GM19025 (cell line): ENCODE measurements at regions not wholly inside any gene's neighbourhood (a gene's known extent, or its start where the extent isn't known, plus 50 kb on each side); places are given as distances from the start of the nearest gene placed in this dataset.
"Not testable (repeated sequence)": the region's sequence is repeated elsewhere in the genome, so short reads cannot be mapped to it uniquely, and the experiment has no call there.

Experiments used
- ATAC-seq: cut with Tn5 transposase; IDR thresholded peaks from one replicate; pipeline ENCODE4 v1.9.1; 2021; ENCODE audit warnings: mild to moderate bottlenecking, low read depth, moderate library complexity; ENCODE audit not compliant: unreplicated experiment

DNA sequence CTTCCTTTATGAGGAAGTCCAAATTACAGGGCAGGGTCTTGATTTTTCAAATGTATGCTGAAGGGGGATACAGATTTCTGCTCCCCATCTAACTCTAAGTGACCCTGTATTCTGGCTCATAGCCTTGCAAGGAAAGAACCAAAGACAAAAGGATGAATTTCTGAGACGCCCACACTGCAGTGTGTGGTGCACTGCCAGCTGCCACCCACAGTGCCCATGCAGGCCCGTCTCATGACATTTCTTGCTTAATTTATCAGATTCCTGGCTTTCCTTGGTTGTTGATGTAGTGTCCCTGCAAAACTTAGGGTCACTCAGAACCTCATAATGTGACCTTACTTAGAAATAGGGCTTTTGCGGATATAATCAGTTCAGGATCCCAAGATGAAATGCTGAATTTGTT lies 68.0 kb downstream of the CBLN4 start:
- no peak for ATAC-seq

DNA sequence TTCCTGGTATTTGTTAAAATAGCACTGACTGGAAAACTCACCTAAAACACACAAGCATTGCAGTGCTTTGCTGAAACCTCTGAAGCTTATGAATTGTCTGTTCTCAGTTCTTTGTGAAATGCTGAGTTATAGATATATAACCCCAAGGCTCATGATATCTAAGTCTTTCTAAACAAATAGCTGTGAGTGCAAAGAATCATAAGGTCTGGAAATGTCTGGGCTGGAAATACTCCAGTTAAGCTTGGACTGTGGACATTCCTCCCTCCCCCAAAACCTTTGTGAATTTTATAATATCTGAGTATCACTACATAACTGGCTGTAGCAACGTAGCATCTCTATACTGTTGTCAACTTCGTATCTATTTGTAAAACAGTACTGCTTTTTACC lies 69.1 kb downstream of the CBLN4 start:
- no peak for ATAC-seq

DNA sequence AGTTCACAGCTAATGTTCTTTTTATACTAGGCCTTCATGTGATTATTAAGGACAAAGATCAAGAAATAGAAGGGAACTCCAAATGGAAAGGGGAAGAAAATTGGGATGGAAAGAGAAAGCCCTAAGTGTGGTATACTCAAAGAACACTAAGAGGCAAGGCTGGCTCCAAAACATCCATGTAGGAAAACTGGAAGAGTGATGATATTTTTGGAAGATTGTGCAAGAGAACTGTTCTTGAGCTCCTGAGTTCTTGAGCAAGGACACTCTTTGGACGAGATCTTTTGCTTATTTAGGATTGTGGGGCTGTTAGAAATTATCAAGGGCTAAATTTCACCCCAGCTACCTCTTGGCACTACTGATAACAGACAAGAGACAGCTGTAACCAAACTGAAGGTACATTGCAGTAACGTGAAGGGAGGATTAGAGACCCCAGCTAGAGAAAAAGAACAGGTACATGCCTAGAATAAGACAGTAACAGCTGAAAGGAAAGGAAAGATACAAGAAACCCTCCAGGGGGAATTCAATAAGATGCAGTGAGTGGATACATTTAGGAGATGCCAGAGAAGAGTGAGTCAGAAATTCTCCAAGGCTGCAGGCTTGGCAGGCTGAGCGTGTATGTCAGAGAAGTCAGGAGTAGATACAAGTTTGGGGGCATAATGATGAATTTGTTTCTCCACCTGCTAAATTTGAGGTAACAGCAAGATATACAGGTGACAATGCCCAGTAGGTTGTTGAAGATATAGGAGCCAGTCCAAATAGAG lies 69.7 kb downstream of the CBLN4 start:
- no peak for ATAC-seq

DNA sequence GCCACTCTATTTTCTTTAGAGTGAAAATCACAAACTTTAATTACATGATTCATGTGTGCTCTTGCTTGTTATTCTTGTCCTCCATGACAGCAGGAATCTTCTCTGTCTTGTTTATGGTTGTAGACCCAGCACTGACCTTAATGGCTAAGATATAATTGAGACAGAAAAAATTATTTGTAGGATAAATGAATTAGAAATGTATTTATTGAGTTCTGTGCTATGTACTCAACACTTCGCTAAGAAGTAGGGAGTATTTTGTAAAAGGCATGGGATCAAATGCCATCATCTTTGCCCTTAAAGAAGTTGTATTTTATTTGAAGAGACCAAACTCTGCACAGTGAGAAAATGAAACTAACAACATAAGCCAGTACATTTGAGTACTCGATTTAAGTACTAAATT lies 71.2 kb downstream of the CBLN4 start:
- ATAC-seq = no peak

DNA sequence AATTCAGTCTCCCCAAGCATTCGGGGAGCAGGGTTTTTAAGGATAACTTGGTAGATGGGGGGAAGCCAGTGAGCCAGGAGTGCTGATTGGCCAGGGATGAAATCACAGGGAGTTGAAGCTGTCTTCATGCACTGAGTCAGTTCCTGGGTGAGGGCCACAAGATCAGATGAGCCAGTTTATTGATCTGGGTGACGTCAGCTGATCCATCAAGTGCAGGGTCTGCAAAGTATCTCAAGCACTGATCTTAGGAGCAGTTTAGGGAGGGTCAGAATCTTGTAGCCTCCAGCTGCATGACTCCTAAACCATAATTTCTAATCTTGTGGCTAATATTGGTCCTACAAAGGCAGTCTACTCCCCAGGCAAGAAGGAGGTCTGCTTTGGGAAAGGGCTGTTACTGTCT lies 74.4 kb downstream of the CBLN4 start:
- not testable (repeated sequence) for ATAC-seq

DNA sequence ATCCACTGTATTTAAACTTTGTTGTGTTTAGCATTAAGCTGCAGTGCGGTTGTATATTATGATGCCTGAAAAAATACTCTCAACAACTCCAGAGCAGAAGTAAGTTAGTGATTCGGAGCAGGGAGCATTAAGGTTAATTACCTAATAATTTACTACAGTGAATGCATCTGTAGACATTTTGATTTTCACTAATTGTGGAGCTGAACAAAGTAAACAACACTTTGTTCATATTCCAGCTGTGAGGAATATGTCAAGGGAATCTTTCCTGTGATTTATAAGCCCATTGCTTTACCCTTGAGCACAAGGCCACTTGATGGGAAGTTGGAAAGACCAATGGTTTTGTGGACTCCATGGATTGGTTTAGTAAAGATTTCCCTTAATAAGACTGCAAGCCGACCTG lies 77.1 kb downstream of the CBLN4 start:
- ATAC-seq = no peak

DNA sequence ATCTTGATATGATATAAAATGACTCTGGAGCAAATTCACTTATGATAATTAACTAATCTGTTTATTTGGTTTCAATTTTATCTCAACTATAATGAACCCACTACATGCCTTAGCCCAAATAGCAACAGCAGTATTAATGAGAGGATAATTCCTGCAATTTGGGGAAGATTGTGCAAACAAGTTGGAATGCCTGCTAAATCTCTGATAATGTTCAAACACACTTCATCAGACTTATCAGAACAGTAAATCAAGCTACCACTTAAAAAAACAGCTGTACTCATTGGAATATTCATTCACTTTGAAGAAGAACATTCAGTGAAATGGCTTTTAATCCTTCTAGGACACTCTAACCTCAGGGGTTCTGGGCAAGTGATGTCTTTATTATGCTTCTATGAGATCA lies 85.4 kb downstream of the CBLN4 start:
- no peak for ATAC-seq

DNA sequence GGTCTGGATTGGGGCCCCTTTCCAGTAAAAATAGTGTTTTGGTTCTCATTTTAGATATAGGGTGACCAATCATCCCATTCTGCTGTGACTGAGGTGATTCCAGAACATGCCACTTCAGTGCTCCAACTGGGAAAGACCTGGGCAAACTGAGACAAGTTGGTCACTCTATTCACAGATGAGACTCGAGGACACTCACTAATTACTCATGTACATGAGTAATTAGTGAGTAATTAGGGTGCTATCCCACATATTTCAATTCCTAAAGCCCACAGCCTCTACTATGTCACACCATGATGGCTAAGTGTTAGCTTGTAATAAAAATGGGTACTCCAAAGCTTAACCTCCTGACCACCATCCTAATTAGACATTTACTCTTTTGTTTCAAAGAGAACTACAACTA lies 86.0 kb downstream of the CBLN4 start:
- ATAC-seq = no peak

DNA sequence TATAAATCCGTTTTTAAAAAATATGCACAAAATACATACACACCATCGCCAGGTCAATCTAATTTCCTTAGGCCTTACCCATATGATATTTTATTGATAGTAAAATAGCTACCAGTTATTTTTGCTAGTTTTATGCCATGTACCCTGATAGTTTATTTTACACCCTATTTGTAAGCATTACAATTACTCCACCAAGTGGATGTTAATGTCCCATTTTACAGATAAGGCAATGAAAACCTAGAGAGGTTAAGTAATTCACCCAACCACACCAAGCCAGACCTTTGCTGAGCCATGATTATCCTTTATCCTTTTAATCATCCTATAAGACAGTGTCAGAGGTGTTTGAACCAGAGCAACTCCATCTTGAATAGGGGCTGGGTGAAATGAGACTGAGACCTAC lies 86.8 kb downstream of the CBLN4 start:
- ATAC-seq = no peak

DNA sequence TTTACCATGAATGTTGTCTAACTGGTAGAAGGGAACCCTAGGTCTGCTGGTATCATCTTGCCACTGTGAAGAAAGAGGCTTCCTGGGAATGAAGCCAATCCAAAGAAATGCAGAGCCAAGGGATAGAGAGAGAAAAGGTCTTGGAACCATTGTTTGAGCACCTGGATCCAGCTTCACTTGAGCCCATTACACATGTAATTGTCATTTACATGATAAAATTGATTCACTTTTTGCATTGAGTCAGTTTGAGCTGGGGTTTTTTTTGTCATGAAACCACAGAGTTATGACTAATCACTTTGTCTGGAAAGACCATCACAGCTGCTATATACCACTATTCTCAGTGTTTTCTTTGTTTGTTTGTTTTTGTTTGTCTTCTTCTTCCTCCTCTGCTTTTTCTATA lies 112.3 kb downstream of the CBLN4 start:
- no peak for ATAC-seq

DNA sequence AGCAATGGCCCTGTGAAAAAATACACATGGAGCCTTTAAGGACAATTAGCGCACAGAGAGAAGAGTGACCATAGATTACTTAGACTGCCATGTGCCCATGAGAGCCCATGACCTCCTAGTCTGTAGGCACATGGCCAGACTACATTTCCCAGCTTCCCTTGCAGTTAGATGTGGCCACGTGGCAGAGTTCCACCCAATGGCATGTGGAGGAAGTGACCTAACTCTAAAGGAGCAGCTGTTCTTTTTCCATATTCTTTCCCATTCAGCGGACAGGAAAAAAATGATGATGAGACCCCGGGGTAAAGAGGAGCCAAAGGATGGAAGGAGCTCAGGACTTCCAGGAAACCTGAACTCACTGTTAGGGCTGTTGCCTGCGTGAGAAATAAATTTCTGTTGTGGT lies 116.6 kb downstream of the CBLN4 start:
- no peak for ATAC-seq

DNA sequence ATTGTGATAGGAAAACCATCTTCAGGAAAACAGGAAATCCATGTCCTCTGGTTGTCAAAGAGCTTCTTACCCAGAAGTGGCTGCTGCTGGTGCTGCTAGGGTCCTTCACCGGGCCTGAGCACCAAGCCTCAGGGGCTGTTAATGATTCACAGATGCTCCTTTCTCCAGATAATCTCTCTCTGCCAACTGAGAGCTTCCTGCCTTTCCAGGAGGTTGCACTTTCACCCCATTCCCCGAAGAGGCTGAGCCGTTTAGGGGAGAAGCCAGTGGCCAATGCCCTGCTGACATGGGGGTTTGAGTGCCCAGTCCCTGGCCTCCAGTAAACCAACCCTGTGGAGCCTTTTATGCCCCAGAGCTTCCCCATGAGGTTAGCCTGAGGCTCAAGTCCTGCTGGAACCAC lies 122.4 kb downstream of the CBLN4 start:
- ATAC-seq = no peak

DNA sequence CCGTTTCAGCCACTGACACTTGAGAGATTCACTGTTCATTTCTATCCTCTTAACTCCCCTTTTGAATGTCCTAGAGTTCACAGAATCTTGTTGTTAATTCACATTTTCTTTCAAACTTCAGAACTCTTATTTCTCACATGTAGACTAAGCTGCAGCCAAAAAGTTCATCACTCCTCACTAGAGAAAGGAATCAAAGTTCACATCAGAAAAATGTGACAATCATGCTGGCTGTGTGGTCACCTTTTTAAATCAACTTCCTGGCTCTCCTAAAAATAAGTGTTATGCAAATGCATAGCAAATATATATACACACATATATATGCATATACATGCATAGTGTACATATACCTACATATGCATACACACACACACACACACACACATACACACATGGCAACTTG lies 123.0 kb downstream of the CBLN4 start:
- ATAC-seq = no peak

DNA sequence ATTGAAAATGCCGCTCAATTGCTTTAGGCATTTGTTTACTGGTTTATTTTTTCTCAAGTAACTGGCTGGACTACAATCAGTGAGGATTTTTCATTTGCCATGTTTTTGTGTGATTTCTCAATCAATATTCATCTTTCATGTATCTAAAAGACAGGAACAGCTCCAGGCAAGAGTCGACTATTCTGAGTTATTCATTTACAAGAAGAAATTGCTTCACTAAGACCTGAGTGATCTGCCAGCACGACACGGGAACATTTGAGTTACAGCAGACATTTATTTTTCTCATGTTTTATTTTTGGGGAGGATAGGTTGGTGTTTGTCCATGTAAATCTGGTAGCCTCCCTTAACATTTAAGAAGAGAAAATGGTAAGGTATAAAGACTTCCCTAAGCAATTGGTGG lies 124.1 kb downstream of the CBLN4 start:
- no peak for ATAC-seq

DNA sequence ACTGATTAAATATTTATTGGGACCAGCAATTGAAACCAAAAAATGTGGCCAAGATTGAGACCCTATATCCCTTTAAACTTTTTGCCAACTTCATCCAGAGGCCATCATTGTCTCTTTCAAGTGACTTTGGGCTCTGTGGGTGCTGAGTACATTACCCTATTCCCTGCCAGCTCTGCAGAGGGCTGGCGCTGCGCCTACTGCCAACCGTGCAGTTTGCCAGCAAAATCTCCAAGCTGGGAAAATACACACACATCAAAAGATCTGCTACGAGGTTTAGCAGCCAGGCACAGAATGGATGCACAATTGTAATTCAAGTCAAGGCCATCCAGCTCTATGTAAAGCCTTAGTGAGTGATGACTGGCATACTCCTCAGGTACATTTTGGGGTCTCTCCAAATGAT lies 125.0 kb downstream of the CBLN4 start:
- ATAC-seq = no peak

DNA sequence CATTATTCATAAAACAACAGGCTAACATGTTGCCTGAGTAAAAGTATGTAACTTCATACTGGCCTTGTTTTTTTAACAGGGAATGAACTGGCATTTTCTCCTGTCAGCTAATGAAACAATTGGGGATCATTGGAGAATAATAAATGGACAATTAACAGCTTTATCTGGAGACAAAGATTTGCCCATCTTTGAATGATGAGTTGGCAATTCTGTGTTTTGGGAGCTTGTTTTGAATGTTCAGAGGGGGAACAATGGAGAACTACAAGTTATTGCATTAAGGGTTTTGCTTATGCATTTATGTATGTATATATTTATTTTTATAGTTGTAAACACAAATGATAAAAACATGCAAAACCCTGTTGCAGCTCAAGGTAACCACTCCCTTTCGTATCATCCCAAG lies 150.3 kb downstream of the CBLN4 start:
- ATAC-seq = no peak

DNA sequence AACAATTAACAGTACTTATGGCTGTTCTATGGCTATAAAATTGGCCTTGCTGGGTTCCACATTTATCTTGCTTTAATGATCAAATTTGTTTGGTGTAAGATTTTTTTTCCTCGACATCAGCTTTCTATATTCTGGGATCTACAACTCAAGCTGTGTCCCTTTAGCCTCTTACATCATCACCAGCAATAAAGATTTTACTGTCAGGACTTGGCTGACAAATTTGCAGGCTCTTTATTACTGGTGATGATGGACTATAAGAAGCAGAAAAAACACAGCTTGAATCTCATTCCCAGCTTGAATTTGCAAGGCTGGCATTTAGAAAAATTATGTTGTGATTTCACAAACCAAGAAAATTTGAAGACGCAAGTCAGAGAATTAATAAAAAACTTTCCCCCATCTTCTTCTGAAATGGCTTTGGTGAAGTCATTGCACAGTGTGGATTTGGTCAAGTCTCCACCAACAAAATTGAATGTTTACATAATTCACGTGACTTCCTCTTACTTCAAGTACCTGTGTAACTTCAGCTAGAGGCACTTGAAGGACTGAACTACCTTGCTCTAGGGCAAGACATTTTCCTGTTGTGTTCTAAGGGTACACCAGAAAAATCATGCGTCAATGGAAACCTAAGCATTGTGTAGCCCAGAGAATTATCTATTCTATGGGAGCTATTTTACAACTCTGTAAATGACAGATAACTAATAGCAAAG lies 175.0 kb downstream of the CBLN4 start:
- no peak for ATAC-seq

DNA sequence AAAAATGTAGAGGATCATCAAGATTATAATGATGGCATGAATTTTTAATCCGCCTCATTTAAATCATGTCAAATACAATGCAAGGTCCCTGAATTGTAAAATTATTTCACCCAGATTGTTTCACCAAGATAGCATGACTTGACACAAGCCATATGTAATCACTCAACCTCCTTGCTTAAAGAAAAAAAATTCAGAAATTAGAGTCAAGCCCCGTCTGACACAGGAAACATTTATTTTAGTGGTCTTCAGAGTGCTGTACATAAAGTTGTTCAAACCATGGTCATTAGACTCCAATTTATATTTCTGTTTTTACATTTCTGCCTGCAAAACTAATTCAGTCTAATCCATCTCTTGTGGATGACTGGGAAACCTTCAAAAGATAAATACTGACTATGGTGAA lies 200.2 kb downstream of the CBLN4 start:
- ATAC-seq = no peak

DNA sequence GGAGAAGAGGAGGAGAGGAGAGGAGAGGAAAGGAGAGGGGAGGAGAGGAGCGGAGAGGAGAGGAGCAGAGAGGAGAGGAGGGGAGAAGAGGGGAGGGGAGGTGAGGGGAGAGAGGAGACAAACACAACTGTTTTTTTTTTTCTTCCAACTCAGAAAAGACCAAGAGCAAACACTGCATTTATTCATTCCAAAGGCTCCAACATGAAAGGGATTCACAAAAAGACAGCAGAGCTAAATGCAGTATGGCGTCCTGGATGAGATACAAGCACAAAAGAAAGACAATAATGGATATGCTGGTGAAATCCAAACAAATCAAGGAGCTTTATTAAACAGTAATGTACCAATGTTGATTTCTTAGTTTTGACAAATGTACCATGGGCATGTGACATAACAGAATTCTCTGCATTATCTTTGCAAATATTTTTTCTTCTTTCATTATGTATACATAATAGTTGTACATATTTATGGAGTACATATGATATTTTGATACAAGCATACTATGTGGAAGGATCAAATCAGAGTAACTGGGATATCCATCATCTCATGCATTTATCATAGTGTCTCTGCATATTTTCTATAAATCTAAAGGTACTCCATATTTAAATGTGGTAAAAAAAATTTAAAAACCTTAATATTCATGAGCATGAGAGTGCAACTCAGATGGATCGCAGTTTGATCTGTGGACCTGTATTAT lies 204.6 kb downstream of the CBLN4 start:
- ATAC-seq = no peak

DNA sequence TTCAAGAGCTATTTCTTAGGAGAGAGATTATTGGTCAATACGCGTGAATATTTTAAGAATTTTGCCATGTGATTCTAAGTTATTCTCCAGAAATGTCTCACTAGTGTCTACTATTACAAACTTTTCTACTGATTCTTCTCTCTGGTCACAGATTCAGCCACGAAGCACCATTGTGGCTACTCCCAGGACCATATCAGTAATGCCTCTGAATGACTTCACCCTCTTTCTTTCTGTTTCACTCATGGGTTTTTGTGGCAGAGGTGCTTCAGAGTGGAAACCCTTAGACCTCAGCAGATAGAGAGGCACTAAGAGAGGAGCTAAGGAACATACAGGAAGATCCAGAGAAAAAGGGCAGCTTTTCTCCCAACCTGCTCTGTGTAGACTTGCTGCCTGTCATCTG lies 211.3 kb downstream of the CBLN4 start:
- ATAC-seq = no peak

DNA sequence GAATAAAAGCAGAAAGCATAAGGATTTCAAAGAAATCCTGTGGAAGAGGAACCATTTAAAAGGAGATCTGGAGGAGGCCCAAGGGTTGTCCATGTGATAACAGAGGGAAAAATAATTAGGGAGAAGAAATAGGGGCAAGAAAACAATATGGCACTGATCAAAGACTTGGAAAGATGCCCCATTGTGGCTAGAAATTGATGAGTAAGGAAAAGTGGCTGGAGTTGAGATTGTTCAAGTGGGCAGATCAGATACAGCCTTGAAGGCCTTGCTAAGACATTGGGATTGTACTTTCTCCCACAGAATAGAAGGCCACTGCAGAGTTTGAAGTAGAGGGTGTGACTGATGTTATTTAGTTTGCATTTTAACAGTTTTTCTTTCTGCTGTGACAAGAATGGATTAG lies 213.3 kb downstream of the CBLN4 start:
- ATAC-seq = no peak

DNA sequence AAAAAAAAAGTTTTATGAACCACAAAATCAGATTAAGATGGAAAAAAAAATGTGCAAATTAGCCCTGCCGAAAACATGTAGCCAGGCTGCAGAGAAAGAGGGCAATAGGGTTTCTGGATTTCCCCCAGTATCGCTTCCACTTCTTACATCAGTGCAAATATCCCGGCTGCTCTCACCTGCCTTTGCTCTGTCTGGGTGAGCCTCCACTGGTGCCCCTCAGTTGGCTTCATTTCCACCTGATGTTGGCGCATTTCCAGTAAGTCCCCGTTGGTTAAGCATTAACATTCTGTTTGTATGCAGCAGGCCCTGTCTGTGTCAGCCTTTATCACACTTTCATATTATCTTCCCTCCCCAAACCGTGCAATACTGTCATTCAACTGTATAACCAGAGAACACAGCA lies 215.1 kb downstream of the CBLN4 start:
- no peak for ATAC-seq
